Skeletal muscle tissue (tissue), 4 donors: ENCODE measurements at regions not wholly inside any gene's neighbourhood (a gene's known extent, or its start where the extent isn't known, plus 50 kb on each side); places are given as distances from the start of the nearest gene placed in this dataset. TPM values are rescaled to one million over a fixed set of nuclear protein-coding genes. Genes with fewer than 3 reads are reported as not detected.
A peak's percentile ranks its signal among the peaks of the same experiment; 100 is the strongest.
"Not testable (repeated sequence)": the region's sequence is repeated elsewhere in the genome, so short reads cannot be mapped to it uniquely, and the experiment has no call there.

Experiments
- H3K27ac ChIP-seq: one replicate; pipeline ENCODE4 v1.7.0; 2013; ENCODE audit warnings: mild to moderate bottlenecking, low read depth, low read length, inconsistent platforms
- H3K27me3 ChIP-seq, 3 donors: one replicate each; pipeline ENCODE4 v1.7.0; 2013; ENCODE audit warnings: low read length in 3 of 3; ENCODE audit not compliant: control insufficient read depth in 3 of 3, insufficient read depth in 3 of 3
- H3K36me3 ChIP-seq, 3 donors: one replicate each; pipeline ENCODE4 v1.7.0; 2013; ENCODE audit warnings: low read length in 3 of 3; ENCODE audit not compliant: control insufficient read depth in 3 of 3, insufficient read depth in 3 of 3
- H3K4me1 ChIP-seq, 3 donors: one replicate each; pipeline ENCODE4 v1.7.0; 2013; ENCODE audit warnings: low read length in 3 of 3, mild to moderate bottlenecking in 3 of 3; ENCODE audit not compliant: control insufficient read depth in 3 of 3, insufficient read depth in 3 of 3
- H3K4me3 ChIP-seq, 3 donors: one replicate each; pipeline ENCODE4 v1.7.0; 2013; ENCODE audit warnings: low read length in 3 of 3
- H3K9ac ChIP-seq, 3 donors: one replicate each; pipeline ENCODE4 v1.7.0; 2013; ENCODE audit warnings: low read length in 3 of 3, mild to moderate bottlenecking in 3 of 3, moderate library complexity in 2 of 3, low read depth in 1 of 3
- H3K9me3 ChIP-seq, 3 donors: one replicate each; pipeline ENCODE4 v1.7.0; 2013; ENCODE audit warnings: low read length in 3 of 3; ENCODE audit not compliant: control insufficient read depth in 3 of 3
- small RNA-seq: library from RNA; depleted of rRNA; stranded (forward); fragments of <200 nt; gene quantifications from one replicate; pipeline ENCODE3, GENCODE V24; 2014
- donor health status: Osteomylitis.

DNA sequence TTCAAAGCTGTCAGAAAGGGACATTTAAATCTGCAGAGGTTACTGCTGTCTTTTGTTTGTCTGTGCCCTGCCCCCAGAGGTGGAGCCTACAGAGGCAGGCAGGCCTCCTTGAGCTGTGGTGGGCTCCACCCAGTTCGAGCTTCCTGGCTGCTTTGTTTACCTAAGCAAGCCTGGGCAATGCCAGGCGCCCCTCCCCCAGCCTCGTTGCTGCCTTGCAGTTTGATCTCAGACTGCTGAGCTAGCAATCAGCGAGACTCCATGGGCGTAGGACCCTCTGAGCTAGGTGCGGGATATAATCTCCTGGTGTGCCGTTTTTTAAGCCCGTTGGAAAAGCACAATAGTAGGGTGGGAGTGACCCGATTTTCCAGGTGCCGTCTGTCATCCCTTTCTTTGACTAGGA, 86.6 kb upstream of the ZWINT start:
- H3K27me3 ChIP-seq, H3K36me3 ChIP-seq, H3K4me1 ChIP-seq, H3K9ac ChIP-seq, H3K9me3 ChIP-seq, H3K4me3 ChIP-seq, H3K27ac ChIP-seq: not testable (repeated sequence)

DNA sequence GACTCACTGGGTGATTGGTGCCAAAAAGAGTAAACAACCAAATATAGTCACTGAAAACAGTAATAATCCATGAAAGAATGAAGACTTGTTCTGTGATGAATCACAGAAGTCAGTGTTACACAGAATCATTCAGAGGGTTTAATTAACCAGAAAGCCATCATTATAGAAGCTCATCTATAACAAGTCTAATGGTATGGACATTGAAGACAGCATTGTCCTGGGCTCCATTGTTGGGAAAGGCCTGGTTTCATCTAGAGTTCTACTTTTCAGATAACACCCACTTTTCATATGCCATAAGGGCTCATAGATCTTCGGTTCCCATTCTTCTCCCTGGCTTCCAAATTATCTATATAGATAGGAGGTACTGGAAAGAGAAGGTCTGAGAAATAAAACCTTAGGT, 80.3 kb upstream of the ZWINT start:
- not testable (repeated sequence) for H3K4me1 ChIP-seq, H3K9ac ChIP-seq, H3K27ac ChIP-seq

More for the DNA sequence above, 80.3 kb upstream of the ZWINT start:
- H3K36me3 ChIP-seq, H3K27me3 ChIP-seq, H3K9me3 ChIP-seq, H3K4me3 ChIP-seq: not testable (repeated sequence)

Small RNA genes lying in the stretch of these regions (small RNA-seq; reads per million reads assigned to genes)
- gene AL731534.1 (not detected), gene MIR3924 (not detected), gene RF01299 (1.6 reads per million, percentile 83 among the genes with 10 or more reads in this experiment)
